Hepatocyte (in vitro differentiated cells): ENCODE measurements at regions not wholly inside any gene's neighbourhood (a gene's known extent, or its start where the extent isn't known, plus 50 kb on each side); places are given as distances from the start of the nearest gene placed in this dataset.

ENCODE experiments used
- DNase-seq: peaks from one replicate; pipeline ENCODE4 v3.0.0-alpha.2; 2016; ENCODE audit warnings: low spot score
- H2AFZ ChIP-seq: fragments of 200-600 bp; sonication (generic); 2 replicates; pipeline ENCODE4 v1.6.0; 2016; ENCODE audit warnings: antibody characterized with exemption, mild to moderate bottlenecking
- H3K27ac ChIP-seq: fragments of 200-600 bp; sonication (generic); 2 replicates; pipeline ENCODE4 v1.5.1; 2016; ENCODE audit warnings: mild to moderate bottlenecking
- H3K27me3 ChIP-seq: fragments of 200-600 bp; sonication (generic); 2 replicates; pipeline ENCODE4 v1.6.1; 2016
- H3K36me3 ChIP-seq: fragments of 200-600 bp; sonication (generic); replicated peaks from 2 replicates; pipeline ENCODE4 v1.5.1; 2016; ENCODE audit warnings: low read depth; ENCODE audit not compliant: insufficient read depth
- H3K4me1 ChIP-seq: fragments of 200-600 bp; sonication (generic); 2 replicates; pipeline ENCODE4 v1.5.1; 2016; ENCODE audit warnings: mild to moderate bottlenecking, moderate library complexity; ENCODE audit not compliant: insufficient read depth
- H3K4me2 ChIP-seq: fragments of 200-600 bp; sonication (generic); 2 replicates; pipeline ENCODE4 v1.6.0; 2016
- H3K4me3 ChIP-seq: fragments of 200-600 bp; sonication (generic); 2 replicates; pipeline ENCODE4 v1.5.1; 2016; ENCODE audit warnings: mild to moderate bottlenecking
- H3K79me2 ChIP-seq: fragments of 200-600 bp; sonication (generic); 2 replicates; pipeline ENCODE4 v1.6.0; 2017; ENCODE audit warnings: mild to moderate bottlenecking
- H3K9me2 ChIP-seq: fragments of 200-600 bp; sonication (generic); replicated peaks from 2 replicates; pipeline ENCODE4 v1.6.0; 2017; ENCODE audit warnings: mild to moderate bottlenecking; ENCODE audit not compliant: insufficient read depth
- H3K9me3 ChIP-seq: fragments of 200-600 bp; sonication (generic); 2 replicates; pipeline ENCODE4 v1.5.1; 2016; ENCODE audit warnings: low read depth, mild to moderate bottlenecking
- H4K20me1 ChIP-seq: fragments of 200-600 bp; sonication (generic); 2 replicates; pipeline ENCODE4 v1.6.0; 2016; ENCODE audit warnings: mild to moderate bottlenecking; ENCODE audit not compliant: insufficient read depth, poor library complexity, severe bottlenecking
- EZH2 ChIP-seq: fragments of 200-600 bp; sonication (generic); IDR thresholded peaks from 2 replicates; pipeline ENCODE4 v1.6.1; 2016; ENCODE audit warnings: antibody characterized with exemption, mild to moderate bottlenecking, borderline replicate concordance
- EZH2phosphoT487 ChIP-seq: fragments of 200-600 bp; sonication (generic); IDR thresholded peaks from one replicate; pipeline ENCODE4 v1.6.1; 2018; ENCODE audit warnings: antibody characterized with exemption, mild to moderate bottlenecking, low read depth, moderate library complexity; ENCODE audit not compliant: unreplicated experiment, severe bottlenecking
- WGBS: methylation state at CpG from one replicate; pipeline ENCODE4 v1.1.6; 2016; ENCODE audit warnings: low lambda C conversion rate; ENCODE audit errors: missing lambda C conversion rate; 5-methylcytosine and 5-hydroxymethylcytosine counted together
- TF ChIP-seq, protein P1 (sequence below): fragments of 200-600 bp; sonication (generic); IDR thresholded peaks from 2 replicates; pipeline ENCODE4 v1.5.1; 2016; ENCODE audit warnings: antibody characterized with exemption, mild to moderate bottlenecking; ENCODE audit not compliant: poor library complexity

DNA sequence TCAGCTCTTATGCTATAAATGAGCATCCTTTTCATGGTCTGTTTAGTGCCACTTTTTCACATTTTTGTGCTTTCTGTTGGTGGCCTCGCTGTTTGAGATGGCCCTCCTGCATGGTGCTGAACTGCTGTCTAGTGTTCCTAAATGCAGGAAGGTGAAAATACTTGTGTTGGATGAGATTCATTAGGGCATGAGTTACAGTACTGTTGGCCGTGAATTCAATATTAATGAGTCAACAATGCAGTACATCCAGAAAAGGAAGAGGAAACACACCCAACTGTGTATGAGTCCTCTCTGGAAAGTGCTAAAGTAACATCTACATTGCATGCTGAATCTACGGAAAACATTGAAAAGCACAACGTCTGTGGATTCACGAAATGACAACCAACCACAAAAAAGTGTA is 124.0 kb downstream of the HERPUD2 start:
- no peaks in the 10 kb centered on the region for H3K79me2 ChIP-seq
- H3K9me3 ChIP-seq = no peaks in the 10 kb centered on the region
- H3K4me2 ChIP-seq = no peak overlapping the region
- H3K36me3 ChIP-seq = no peaks in the 10 kb centered on the region
- H4K20me1 ChIP-seq = no peaks in the 10 kb centered on the region
- no peak for DNase-seq
- H2AFZ ChIP-seq = no peak overlapping the region
- H3K9me2 ChIP-seq = no peaks in the 10 kb centered on the region
- no peaks in the 10 kb centered on the region for H3K27me3 ChIP-seq
- no peak overlapping the region for H3K27ac ChIP-seq
- WGBS = 89% methylated on average over 5 of the region's 5 CpGs
- TF ChIP-seq, protein P1, sequence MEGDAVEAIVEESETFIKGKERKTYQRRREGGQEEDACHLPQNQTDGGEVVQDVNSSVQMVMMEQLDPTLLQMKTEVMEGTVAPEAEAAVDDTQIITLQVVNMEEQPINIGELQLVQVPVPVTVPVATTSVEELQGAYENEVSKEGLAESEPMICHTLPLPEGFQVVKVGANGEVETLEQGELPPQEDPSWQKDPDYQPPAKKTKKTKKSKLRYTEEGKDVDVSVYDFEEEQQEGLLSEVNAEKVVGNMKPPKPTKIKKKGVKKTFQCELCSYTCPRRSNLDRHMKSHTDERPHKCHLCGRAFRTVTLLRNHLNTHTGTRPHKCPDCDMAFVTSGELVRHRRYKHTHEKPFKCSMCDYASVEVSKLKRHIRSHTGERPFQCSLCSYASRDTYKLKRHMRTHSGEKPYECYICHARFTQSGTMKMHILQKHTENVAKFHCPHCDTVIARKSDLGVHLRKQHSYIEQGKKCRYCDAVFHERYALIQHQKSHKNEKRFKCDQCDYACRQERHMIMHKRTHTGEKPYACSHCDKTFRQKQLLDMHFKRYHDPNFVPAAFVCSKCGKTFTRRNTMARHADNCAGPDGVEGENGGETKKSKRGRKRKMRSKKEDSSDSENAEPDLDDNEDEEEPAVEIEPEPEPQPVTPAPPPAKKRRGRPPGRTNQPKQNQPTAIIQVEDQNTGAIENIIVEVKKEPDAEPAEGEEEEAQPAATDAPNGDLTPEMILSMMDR = no peak
- TF ChIP-seq EZH2phosphoT487 = no peak
- TF ChIP-seq EZH2 = no peak
- H3K4me1 ChIP-seq = no peaks in the 10 kb centered on the region
- H3K4me3 ChIP-seq = no peak overlapping the region

DNA sequence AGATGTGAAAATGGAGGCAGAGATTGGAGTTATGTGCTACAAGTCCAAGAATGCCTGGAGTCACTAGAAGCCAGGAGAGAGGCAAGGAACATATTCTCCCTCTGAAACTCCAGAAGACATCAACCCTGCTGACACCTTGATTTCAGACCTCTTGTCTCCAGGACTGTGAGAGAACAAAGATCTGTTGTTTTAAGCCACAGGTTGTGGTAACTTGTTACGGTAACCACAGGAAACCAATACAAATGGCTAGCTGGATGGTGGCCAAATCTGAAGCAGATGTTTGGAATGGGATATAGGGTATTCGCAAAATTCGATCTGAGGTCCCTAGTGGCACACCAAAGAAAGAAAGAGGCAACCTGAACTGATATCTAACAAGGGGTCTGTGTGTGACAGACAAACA is 129.0 kb downstream of the HERPUD2 start:
- no peaks in the 10 kb centered on the region for H3K79me2 ChIP-seq
- 64% methylated on average over 3 of the region's 3 CpGs for WGBS
- H2AFZ ChIP-seq = no peak overlapping the region

DNA sequence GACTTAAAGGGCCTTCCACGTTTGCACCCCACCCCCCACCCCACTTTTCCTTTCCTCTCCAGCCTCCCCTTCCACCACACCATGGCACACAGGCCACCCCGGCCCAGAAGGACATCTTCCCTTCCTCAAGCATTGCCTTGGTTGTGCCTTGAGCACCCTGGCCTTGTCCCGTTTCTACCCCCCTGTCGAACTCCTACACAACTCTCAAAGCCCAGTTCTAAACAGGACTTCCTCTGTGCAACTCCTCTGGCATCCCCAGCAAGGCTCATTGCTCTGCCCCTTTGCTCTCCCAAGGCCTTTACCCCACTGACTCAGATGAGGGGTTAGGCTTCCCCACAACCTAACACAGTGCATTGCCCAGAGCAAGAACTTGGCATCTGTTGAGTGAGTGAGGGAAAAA is 136.1 kb downstream of the HERPUD2 start:
- no peak overlapping the region for H3K4me2 ChIP-seq
- TF ChIP-seq EZH2phosphoT487 (no peak), EZH2 (no peak)
- TF ChIP-seq, protein P1 = no peak
- H3K4me3 ChIP-seq = no peak overlapping the region
- H3K79me2 ChIP-seq = no peaks in the 10 kb centered on the region
- no peaks in the 10 kb centered on the region for H4K20me1 ChIP-seq
- no peaks in the 10 kb centered on the region for H3K9me3 ChIP-seq
- no peaks in the 10 kb centered on the region for H3K9me2 ChIP-seq
- no peak overlapping the region for H2AFZ ChIP-seq
- peaks cover 7% of the 10 kb centered on the region for H3K4me1 ChIP-seq
- no peaks in the 10 kb centered on the region for H3K27me3 ChIP-seq
- 91% methylated on average over 4 of the region's 4 CpGs for WGBS
- no peak for DNase-seq
- H3K27ac ChIP-seq = no peak overlapping the region
- H3K36me3 ChIP-seq = no peaks in the 10 kb centered on the region

More for the DNA sequence above, 129.0 kb downstream of the HERPUD2 start:
- no peak for DNase-seq
- TF ChIP-seq, protein P1 = no peak
- TF ChIP-seq EZH2 = no peak
- TF ChIP-seq EZH2phosphoT487 = no peak
- H3K4me2 ChIP-seq = no peak overlapping the region
- no peaks in the 10 kb centered on the region for H3K4me1 ChIP-seq
- H3K36me3 ChIP-seq = no peaks in the 10 kb centered on the region
- H3K9me3 ChIP-seq = no peaks in the 10 kb centered on the region
- no peaks in the 10 kb centered on the region for H4K20me1 ChIP-seq
- no peak overlapping the region for H3K4me3 ChIP-seq
- H3K27me3 ChIP-seq = no peaks in the 10 kb centered on the region
- no peak overlapping the region for H3K27ac ChIP-seq
- H3K9me2 ChIP-seq = no peaks in the 10 kb centered on the region
